Mammary epithelial cell (primary cell): ENCODE measurements at regions not wholly inside any gene's neighbourhood (a gene's known extent, or its start where the extent isn't known, plus 50 kb on each side); places are given as distances from the start of the nearest gene placed in this dataset.

Experiments used
- CTCF ChIP-seq, 2 donors: IDR thresholded peaks in 1 of 2; conservative IDR thresholded peaks in 1 of 2; 2 replicates each; pipeline ENCODE4 v1.5.1; 2011 to 2012; ENCODE audit warnings: inconsistent platforms in 2 of 2, low read length in 2 of 2, mild to moderate bottlenecking in 2 of 2, control low read depth in 1 of 2, low read depth in 1 of 2; ENCODE audit not compliant: insufficient read depth in 1 of 2; ENCODE audit errors: extremely low read depth in 1 of 2
- EZH2 ChIP-seq: IDR thresholded peaks from 2 replicates; pipeline ENCODE4 v1.6.1; 2012; ENCODE audit warnings: low read length, inconsistent platforms, borderline replicate concordance

- TF ChIP-seq EZH2 = no peak
- TF ChIP-seq CTCF (conservative IDR thresholded peaks at IDR 0.05 in 1 of 2, IDR thresholded peaks at IDR 0.05 in 1 of 2; ENCODE audit: extremely low read depth in 1 of 2, insufficient read depth in 1 of 2, low read depth in 1 of 2, low read length in 2 of 2) = no peak
These were observed 127.1 kb upstream of the SLC44A3 start for GRCh38 chr1:94693029-94693428.
